Transverse colon (tissue), 4 donors: ENCODE measurements at regions not wholly inside any gene's neighbourhood (a gene's known extent, or its start where the extent isn't known, plus 50 kb on each side); places are given as distances from the start of the nearest gene placed in this dataset.
"Not testable (repeated sequence)": the region's sequence is repeated elsewhere in the genome, so short reads cannot be mapped to it uniquely, and the experiment has no call there.

Experiments used
- DNase-seq: peaks from one replicate; pipeline ENCODE4 v3.0.0-alpha.2; 2019
- H3K27ac ChIP-seq, 4 donors: fragments of 200-600 bp; sonication (generic); 2 replicates each; pipeline ENCODE4 v1.5.1; 2016 to 2018; ENCODE audit warnings: inconsistent platforms in 4 of 4
- H3K27me3 ChIP-seq: fragments of 200-600 bp; sonication (generic); 2 replicates; pipeline ENCODE4 v1.5.1; 2017; ENCODE audit warnings: inconsistent platforms
- H3K36me3 ChIP-seq, 4 donors: fragments of 200-600 bp; sonication (generic); 2 replicates each; pipeline ENCODE4 v1.5.1; 2017 to 2019; ENCODE audit warnings: inconsistent platforms in 4 of 4
- H3K4me1 ChIP-seq, 4 donors: fragments of 200-600 bp; sonication (generic); 2 replicates each; pipeline ENCODE4 v1.5.1; 2017 to 2020; ENCODE audit warnings: inconsistent platforms in 4 of 4
- H3K4me3 ChIP-seq, 4 donors: fragments of 200-600 bp; sonication (generic); 1 replicate in 1 of 4; 2 replicates in 3 of 4; pipeline versions ENCODE4 v1.5.1 to v1.6.1; 2017 to 2019; ENCODE audit warnings: inconsistent platforms in 4 of 4
- H3K9me3 ChIP-seq, 2 donors: fragments of 200-600 bp; sonication (generic); 2 replicates each; pipeline ENCODE4 v1.5.1; 2017 to 2019; ENCODE audit warnings: inconsistent platforms in 2 of 2
- CTCF ChIP-seq, 5 experiments: fragments of 200-600 bp in 3 of 5; fragments of 450-650 bp in 2 of 5; sonication (generic) in 3 of 5; IDR thresholded peaks; 1 replicate in 2 of 5; 2 replicates in 3 of 5; pipeline ENCODE4 v1.5.1; 2016 to 2017; ENCODE audit warnings: antibody characterized with exemption in 5 of 5, inconsistent platforms in 3 of 5, mild to moderate bottlenecking in 2 of 5, moderate library complexity in 1 of 5
- EP300 ChIP-seq: sonication (generic); formaldehyde crosslinking; IDR thresholded peaks from one replicate; pipeline ENCODE4 v1.6.1; 2017; ENCODE audit warnings: antibody characterized with exemption, low read depth
- POLR2A ChIP-seq: fragments of 450-650 bp; IDR thresholded peaks from one replicate; pipeline ENCODE4 v1.6.1; 2016; ENCODE audit warnings: antibody characterized with exemption, mild to moderate bottlenecking, moderate library complexity
- POLR2AphosphoS5 ChIP-seq, 3 donors: sonication (generic); formaldehyde crosslinking; IDR thresholded peaks; one replicate each; pipeline ENCODE4 v1.6.1; 2016; ENCODE audit warnings: antibody characterized with exemption in 3 of 3
- WGBS, 2 donors: methylation state at CpG; one replicate each; pipeline ENCODE4 v1.1.5; 2018; ENCODE audit warnings: low coverage in 1 of 2; 5-methylcytosine and 5-hydroxymethylcytosine counted together
- in situ Hi-C, 4 donors: fragments of 200-750 bp; cut with MboI; loops; one replicate each; pipeline versions ENCODE4 v1.15.0 to v1.15.1; 2017; ENCODE audit warnings: low sequenced_read_pairs in 3 of 4, low pct_ligation_motif_present in 1 of 4, low pct_unique_long_range_greater_than_20kb in 1 of 4
- intact Hi-C: fragments of 100-400 bp; cut with DNase I; formaldehyde crosslinking; loops from one replicate; pipeline ENCODE4 v1.15.1; 2023; ENCODE audit warnings: low total_unique reads

- Histone ChIP-seq H3K4me1 (peaks cover 0 to 15% (median 5%) of the 10 kb centered on the region in 4 donors), H3K27ac (no peak overlapping the region), H3K9me3 (no peaks in the 10 kb centered on the region), H3K4me3 (no peak overlapping the region), H3K27me3 (peaks cover 31% of the 10 kb centered on the region), H3K36me3 (no peaks in the 10 kb centered on the region)
- no peak for TF ChIP-seq CTCF (IDR thresholded peaks at IDR 0.05)
- no peak for TF ChIP-seq POLR2AphosphoS5 (IDR thresholded peaks at IDR 0.05)
- peak; percentile 35 for DNase-seq
- WGBS, 2 donors, result 46 to 56% methylated on average over 4 to 33 of the region's 33 CpGs
- intact Hi-C loops (no loop called here), in situ Hi-C loops (loop anchor here in 1 of 4 donors (25.0 kb wide), 1 partner anchor 279 kb away; no protein-coding TSS in a partner anchor)
Measured at GRCh38 chr22:45091254-45091854, 72.4 kb upstream of the NUP50 start.

GRCh38 chr22:45091875-45092274, 71.8 kb upstream of the NUP50 start:
- H3K4me3 ChIP-seq, DNase-seq, H3K27ac ChIP-seq, H3K9me3 ChIP-seq, intact Hi-C loops, H3K36me3 ChIP-seq: not testable (repeated sequence)
- peaks cover 0 to 15% (median 5%) of the 10 kb centered on the region in 4 donors for H3K4me1 ChIP-seq
- in situ Hi-C loops, result loop anchor here in 1 of 4 donors (25.0 kb wide), 1 partner anchor 280 kb away; no protein-coding TSS in a partner anchor
- WGBS, 2 donors, result 80 to 89% methylated on average over 1 to 20 of the region's 20 CpGs
- peaks cover 36% of the 10 kb centered on the region for H3K27me3 ChIP-seq

GRCh38 chr22:45092644-45093043, 71.1 kb upstream of the NUP50 start:
- WGBS, 2 donors, result 79 to 89% methylated on average over 3 to 4 of the region's 4 CpGs
- H3K4me3 ChIP-seq, result no peak overlapping the region
- TF ChIP-seq CTCF (IDR thresholded peaks at IDR 0.05) (no peak), EP300 (no peak), POLR2A (no peak), POLR2AphosphoS5 (IDR thresholded peaks at IDR 0.05) (no peak)
- H3K27ac ChIP-seq, result no peak overlapping the region
- in situ Hi-C loops (loop anchor here in 1 of 4 donors (25.0 kb wide), 1 partner anchor 280 kb away; no protein-coding TSS in a partner anchor), intact Hi-C loops (no loop called here)
- H3K9me3 ChIP-seq, result no peaks in the 10 kb centered on the region
- H3K27me3 ChIP-seq, result peaks cover 37% of the 10 kb centered on the region
- DNase-seq, result no peak
- no peaks in the 10 kb centered on the region for H3K36me3 ChIP-seq
- peaks cover 0 to 15% (median 5%) of the 10 kb centered on the region in 4 donors for H3K4me1 ChIP-seq

- H3K4me1 ChIP-seq, result peaks cover 0 to 15% (median 5%) of the 10 kb centered on the region in 4 donors
- WGBS, 2 donors, result 49% methylated on average over 9 of the region's 9 CpGs; no CpG with 5 or more reads in 1 of the 2 donors
- in situ Hi-C loops, result loop anchor here in 1 of 4 donors (25.0 kb wide), 1 partner anchor 281 kb away; no protein-coding TSS in a partner anchor
- no peak for DNase-seq
- TF ChIP-seq POLR2A (no peak), POLR2AphosphoS5 (IDR thresholded peaks at IDR 0.05) (no peak), CTCF (IDR thresholded peaks at IDR 0.05) (no peak), EP300 (no peak)
- no peaks in the 10 kb centered on the region for H3K9me3 ChIP-seq
- H3K27ac ChIP-seq, result no peak overlapping the region
- peaks cover 37% of the 10 kb centered on the region for H3K27me3 ChIP-seq
- no peak overlapping the region for H3K4me3 ChIP-seq
- H3K36me3 ChIP-seq, result no peaks in the 10 kb centered on the region
- intact Hi-C loops, result no loop called here
Measured at GRCh38 chr22:45093609-45094008, 70.1 kb upstream of the NUP50 start.
